KMS-11 (cell line): ENCODE measurements at regions not wholly inside any gene's neighbourhood (a gene's known extent, or its start where the extent isn't known, plus 50 kb on each side); places are given as distances from the start of the nearest gene placed in this dataset.
"Not testable (repeated sequence)": the region's sequence is repeated elsewhere in the genome, so short reads cannot be mapped to it uniquely, and the experiment has no call there.

ENCODE experiments used
- H2AFZ ChIP-seq: fragments of 200-600 bp; sonication (generic); 2 replicates; pipeline ENCODE4 v1.6.1; 2016; ENCODE audit warnings: antibody characterized with exemption, mixed run types, low read depth
- H3K27ac ChIP-seq: fragments of 200-600 bp; sonication (generic); 2 replicates; pipeline ENCODE4 v1.6.1; 2016; ENCODE audit warnings: mild to moderate bottlenecking, mixed run types
- H3K27me3 ChIP-seq: fragments of 200-600 bp; sonication (generic); 2 replicates; pipeline ENCODE4 v1.6.1; 2017; ENCODE audit warnings: mild to moderate bottlenecking, low read depth, mixed run types, moderate library complexity; ENCODE audit not compliant: insufficient read depth
- H3K36me3 ChIP-seq: fragments of 200-600 bp; sonication (generic); 2 replicates; pipeline ENCODE4 v1.6.1; 2017; ENCODE audit warnings: mild to moderate bottlenecking, mixed run types; ENCODE audit not compliant: insufficient read depth
- H3K4me1 ChIP-seq: fragments of 200-600 bp; sonication (generic); 2 replicates; pipeline ENCODE4 v1.6.1; 2016; ENCODE audit warnings: mild to moderate bottlenecking, low read depth, mixed run types; ENCODE audit not compliant: poor library complexity, severe bottlenecking
- H3K4me2 ChIP-seq: fragments of 200-600 bp; sonication (generic); 2 replicates; pipeline ENCODE4 v1.7.0; 2016; ENCODE audit warnings: mild to moderate bottlenecking, mixed run types
- H3K4me3 ChIP-seq: fragments of 200-600 bp; sonication (generic); IDR thresholded peaks from 2 replicates; pipeline ENCODE4 v1.6.1; 2017; ENCODE audit warnings: low read depth, low read length, mixed read lengths; ENCODE audit not compliant: insufficient read depth
- H3K79me2 ChIP-seq: fragments of 200-600 bp; sonication (generic); 2 replicates; pipeline ENCODE4 v1.6.1; 2016; ENCODE audit warnings: low read depth, mixed run types; ENCODE audit not compliant: insufficient read depth
- H3K9ac ChIP-seq: fragments of 200-600 bp; sonication (generic); 2 replicates; pipeline ENCODE4 v1.6.1; 2016; ENCODE audit warnings: mild to moderate bottlenecking, mixed run types
- H4K20me1 ChIP-seq: fragments of 200-600 bp; sonication (generic); 2 replicates; pipeline ENCODE4 v1.6.1; 2016; ENCODE audit warnings: mild to moderate bottlenecking, mixed run types; ENCODE audit not compliant: insufficient read depth
- CTCF ChIP-seq: fragments of 200-600 bp; sonication (generic); conservative IDR thresholded peaks from 2 replicates; pipeline ENCODE4 v1.6.1; 2017; ENCODE audit warnings: low read depth, mild to moderate bottlenecking, antibody characterized with exemption, low read length, moderate library complexity, mixed read lengths

GRCh38 chr20:51271931-51272330 lies 249.0 kb upstream of the KCNG1 start:
- H4K20me1 ChIP-seq = no peaks in the 10 kb centered on the region
- no peak for TF ChIP-seq CTCF
- H3K4me1 ChIP-seq = no peaks in the 10 kb centered on the region
- no peaks in the 10 kb centered on the region for H3K36me3 ChIP-seq
- no peak overlapping the region for H3K4me3 ChIP-seq
- H3K9ac ChIP-seq = no peak overlapping the region
- H3K79me2 ChIP-seq = no peaks in the 10 kb centered on the region
- no peak overlapping the region for H2AFZ ChIP-seq
- no peak overlapping the region for H3K27ac ChIP-seq
- no peaks in the 10 kb centered on the region for H3K27me3 ChIP-seq
- no peak overlapping the region for H3K4me2 ChIP-seq

- H3K4me1 ChIP-seq, H3K4me2 ChIP-seq, H3K27ac ChIP-seq, H3K27me3 ChIP-seq, H2AFZ ChIP-seq, H3K4me3 ChIP-seq, H3K36me3 ChIP-seq, H4K20me1 ChIP-seq, H3K79me2 ChIP-seq, H3K9ac ChIP-seq: not testable (repeated sequence)
Observed at GRCh38 chr20:51271289-51271688, 248.4 kb upstream of the KCNG1 start.

GRCh38 chr20:51269671-51270070 lies 246.8 kb upstream of the KCNG1 start:
- Histone ChIP-seq H2AFZ (no peak overlapping the region), H3K27ac (no peak overlapping the region), H3K9ac (no peak overlapping the region), H3K36me3 (no peaks in the 10 kb centered on the region), H3K27me3 (no peaks in the 10 kb centered on the region), H4K20me1 (no peaks in the 10 kb centered on the region), H3K4me2 (no peak overlapping the region), H3K79me2 (no peaks in the 10 kb centered on the region), H3K4me1 (no peaks in the 10 kb centered on the region), H3K4me3 (no peak overlapping the region)
- no peak for TF ChIP-seq CTCF

GRCh38 chr20:51267679-51268078 lies 244.8 kb upstream of the KCNG1 start:
- Histone ChIP-seq H3K4me3 (no peak overlapping the region), H3K27ac (no peak overlapping the region), H3K4me1 (no peaks in the 10 kb centered on the region), H4K20me1 (no peaks in the 10 kb centered on the region), H3K79me2 (no peaks in the 10 kb centered on the region), H3K9ac (no peak overlapping the region), H2AFZ (no peak overlapping the region), H3K36me3 (no peaks in the 10 kb centered on the region), H3K4me2 (no peak overlapping the region), H3K27me3 (no peaks in the 10 kb centered on the region)
- no peak for TF ChIP-seq CTCF

GRCh38 chr20:51266353-51266752 lies 243.4 kb upstream of the KCNG1 start:
- no peaks in the 10 kb centered on the region for H3K79me2 ChIP-seq
- H4K20me1 ChIP-seq = no peaks in the 10 kb centered on the region
- TF ChIP-seq CTCF = no peak
- no peak overlapping the region for H2AFZ ChIP-seq
- no peak overlapping the region for H3K4me3 ChIP-seq
- no peak overlapping the region for H3K4me2 ChIP-seq
- H3K27me3 ChIP-seq = no peaks in the 10 kb centered on the region
- no peak overlapping the region for H3K27ac ChIP-seq
- no peaks in the 10 kb centered on the region for H3K4me1 ChIP-seq
- H3K9ac ChIP-seq = no peak overlapping the region
- H3K36me3 ChIP-seq = no peaks in the 10 kb centered on the region
